Muscle layer of duodenum (tissue), 2 donors: ENCODE measurements at regions not wholly inside any gene's neighbourhood (a gene's known extent, or its start where the extent isn't known, plus 50 kb on each side); places are given as distances from the start of the nearest gene placed in this dataset.
"Not testable (repeated sequence)": the region's sequence is repeated elsewhere in the genome, so short reads cannot be mapped to it uniquely, and the experiment has no call there.

Experiments used
- H3K27ac ChIP-seq: one replicate; pipeline ENCODE4 v1.7.0; 2013; ENCODE audit warnings: mild to moderate bottlenecking, low read length
- H3K27me3 ChIP-seq: one replicate; pipeline ENCODE4 v1.7.0; 2013; ENCODE audit warnings: low read depth, mild to moderate bottlenecking, control low read depth, low read length
- H3K36me3 ChIP-seq, 2 donors: one replicate each; pipeline ENCODE4 v1.7.0; 2013; ENCODE audit warnings: low read length in 2 of 2, control low read depth in 1 of 2, mild to moderate bottlenecking in 1 of 2; ENCODE audit not compliant: insufficient read depth in 2 of 2, control insufficient read depth in 1 of 2
- H3K4me1 ChIP-seq, 2 donors: one replicate each; pipeline ENCODE4 v1.7.0; 2013; ENCODE audit warnings: low read length in 2 of 2, mild to moderate bottlenecking in 2 of 2, control low read depth in 1 of 2, moderate library complexity in 1 of 2; ENCODE audit not compliant: insufficient read depth in 2 of 2, control insufficient read depth in 1 of 2
- H3K4me3 ChIP-seq, 2 donors: one replicate each; pipeline ENCODE4 v1.7.0; 2013; ENCODE audit warnings: low read length in 2 of 2, low read depth in 1 of 2, mild to moderate bottlenecking in 1 of 2
- H3K9me3 ChIP-seq, 2 donors: one replicate each; pipeline ENCODE4 v1.7.0; 2013; ENCODE audit warnings: low read length in 2 of 2, control low read depth in 1 of 2, mild to moderate bottlenecking in 1 of 2; ENCODE audit not compliant: control insufficient read depth in 1 of 2
- donor health status: healthy.

GRCh38 chr14:43326501-43327407 lies 1180.3 kb downstream of the FSCB start:
- H3K36me3 ChIP-seq, H3K27me3 ChIP-seq, H3K4me1 ChIP-seq: not testable (repeated sequence)

GRCh38 chr14:43316427-43316826 lies 1190.7 kb downstream of the FSCB start:
- H3K27ac ChIP-seq: no peak overlapping the region
- H3K36me3 ChIP-seq: no peaks in the 10 kb centered on the region
- no peaks in the 10 kb centered on the region for H3K9me3 ChIP-seq
- H3K27me3 ChIP-seq: no peaks in the 10 kb centered on the region
- no peaks in the 10 kb centered on the region for H3K4me1 ChIP-seq
- no peak overlapping the region for H3K4me3 ChIP-seq

More at GRCh38 chr14:43326501-43327407, 1180.3 kb downstream of the FSCB start:
- H3K27ac ChIP-seq, H3K4me3 ChIP-seq, H3K9me3 ChIP-seq: not testable (repeated sequence)

GRCh38 chr14:43313719-43314118 lies 1193.4 kb downstream of the FSCB start:
- Histone ChIP-seq H3K4me1 (no peaks in the 10 kb centered on the region), H3K27me3 (no peaks in the 10 kb centered on the region), H3K36me3 (no peaks in the 10 kb centered on the region), H3K9me3 (no peaks in the 10 kb centered on the region), H3K27ac (no peak overlapping the region), H3K4me3 (no peak overlapping the region)

DNA sequence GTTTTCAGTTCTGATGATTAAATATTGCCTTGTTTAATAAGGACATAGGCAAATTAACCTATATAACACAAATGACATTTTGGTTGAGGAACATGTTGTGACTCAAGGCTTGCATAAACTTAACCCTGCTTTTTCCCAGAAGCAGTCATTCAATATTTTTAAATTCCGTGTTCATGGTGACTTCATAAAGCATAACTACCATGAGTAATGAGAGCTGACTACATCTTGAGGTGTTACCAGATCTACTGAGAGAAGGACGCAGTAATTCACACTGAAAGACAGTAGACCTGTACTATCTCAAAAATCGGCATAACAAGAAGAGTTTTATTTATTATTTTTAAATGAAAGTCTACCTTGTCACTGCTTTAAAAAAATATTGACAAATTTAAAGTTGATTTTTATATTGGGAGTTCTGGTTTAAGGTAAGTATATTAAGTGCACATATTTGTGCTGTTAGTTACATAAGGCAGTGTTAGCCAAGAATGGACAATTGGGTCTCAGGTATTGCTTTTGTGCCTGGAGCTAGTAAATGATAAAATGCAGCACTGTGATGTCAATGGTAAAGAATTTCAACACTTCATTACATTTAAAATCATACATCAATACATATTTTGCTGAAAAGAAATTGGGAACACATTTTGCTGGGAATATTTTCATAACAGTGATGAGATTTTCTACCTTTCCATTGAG lies 1198.5 kb downstream of the FSCB start:
- H3K36me3 ChIP-seq: no peaks in the 10 kb centered on the region

DNA sequence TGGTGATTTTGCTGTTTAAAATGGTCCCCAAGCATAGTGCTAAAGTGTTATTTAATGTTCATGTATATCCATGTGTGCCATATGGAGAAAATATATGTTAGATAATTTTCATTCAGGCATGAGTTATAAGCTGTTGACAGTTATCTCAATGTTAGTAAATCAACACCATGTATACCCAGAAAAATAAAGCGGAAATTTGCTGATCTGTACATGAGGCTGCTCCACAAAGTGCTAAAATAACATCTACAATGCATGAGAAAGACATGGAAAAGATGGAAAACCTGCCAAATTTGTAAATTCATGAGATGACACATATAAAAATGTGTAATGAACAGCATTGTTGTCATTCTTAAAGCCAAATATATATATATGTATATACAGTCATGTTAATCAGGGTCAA lies 1199.2 kb downstream of the FSCB start:
- no peak overlapping the region for H3K4me3 ChIP-seq
- no peaks in the 10 kb centered on the region for H3K4me1 ChIP-seq
- no peaks in the 10 kb centered on the region for H3K36me3 ChIP-seq
- H3K9me3 ChIP-seq: no peaks in the 10 kb centered on the region
- H3K27me3 ChIP-seq: no peaks in the 10 kb centered on the region
- H3K27ac ChIP-seq: no peak overlapping the region

More for the DNA sequence above, 1198.5 kb downstream of the FSCB start:
- Histone ChIP-seq H3K27me3 (no peaks in the 10 kb centered on the region), H3K4me1 (no peaks in the 10 kb centered on the region), H3K4me3 (no peak overlapping the region), H3K9me3 (no peaks in the 10 kb centered on the region), H3K27ac (no peak overlapping the region)

DNA sequence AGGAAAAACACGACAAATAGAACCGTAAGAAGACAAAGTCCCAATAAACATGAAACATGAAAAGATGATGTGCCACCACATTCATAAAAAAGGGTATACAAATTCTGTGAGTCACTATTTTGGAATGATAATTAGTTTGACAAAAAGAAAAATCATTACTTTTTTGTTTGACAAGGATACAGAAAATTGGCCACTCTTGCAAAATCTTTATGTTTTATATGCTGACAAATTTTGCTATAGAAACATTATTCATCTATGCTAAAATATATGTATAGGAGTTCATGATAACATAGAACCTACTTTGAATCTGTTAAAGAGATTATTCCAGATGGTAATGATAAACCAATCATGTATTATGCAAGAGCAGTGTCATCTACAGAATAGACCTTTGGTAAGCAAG lies 1201.0 kb downstream of the FSCB start:
- Histone ChIP-seq H3K9me3 (no peaks in the 10 kb centered on the region), H3K4me1 (no peaks in the 10 kb centered on the region), H3K27ac (no peak overlapping the region), H3K4me3 (no peak overlapping the region), H3K36me3 (no peaks in the 10 kb centered on the region), H3K27me3 (no peaks in the 10 kb centered on the region)

- Histone ChIP-seq H3K27me3 (no peaks in the 10 kb centered on the region), H3K9me3 (no peaks in the 10 kb centered on the region), H3K4me1 (no peaks in the 10 kb centered on the region), H3K36me3 (no peaks in the 10 kb centered on the region), H3K27ac (no peak overlapping the region), H3K4me3 (no peak overlapping the region)
Measured at GRCh38 chr14:43297794-43298193, 1209.3 kb downstream of the FSCB start.

DNA sequence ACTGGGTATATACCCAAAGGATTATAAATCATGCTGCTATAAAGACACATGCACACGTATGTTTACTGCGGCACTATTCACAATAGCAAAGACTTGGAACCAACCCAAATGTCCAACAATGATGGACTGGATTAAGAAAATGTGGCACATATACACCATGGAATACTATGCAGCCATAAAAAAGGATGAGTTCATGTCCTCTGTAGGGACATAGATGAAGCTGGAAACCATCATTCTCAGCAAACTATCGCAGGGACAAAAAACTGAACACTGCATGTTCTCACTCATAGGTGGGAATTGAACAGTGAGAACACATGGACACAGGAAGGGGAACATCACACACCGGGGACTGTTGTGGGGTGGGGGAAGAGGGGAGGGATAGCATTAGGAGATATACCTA lies 1211.0 kb downstream of the FSCB start:
- H3K27me3 ChIP-seq, H3K4me3 ChIP-seq, H3K4me1 ChIP-seq, H3K36me3 ChIP-seq, H3K27ac ChIP-seq, H3K9me3 ChIP-seq: not testable (repeated sequence)

DNA sequence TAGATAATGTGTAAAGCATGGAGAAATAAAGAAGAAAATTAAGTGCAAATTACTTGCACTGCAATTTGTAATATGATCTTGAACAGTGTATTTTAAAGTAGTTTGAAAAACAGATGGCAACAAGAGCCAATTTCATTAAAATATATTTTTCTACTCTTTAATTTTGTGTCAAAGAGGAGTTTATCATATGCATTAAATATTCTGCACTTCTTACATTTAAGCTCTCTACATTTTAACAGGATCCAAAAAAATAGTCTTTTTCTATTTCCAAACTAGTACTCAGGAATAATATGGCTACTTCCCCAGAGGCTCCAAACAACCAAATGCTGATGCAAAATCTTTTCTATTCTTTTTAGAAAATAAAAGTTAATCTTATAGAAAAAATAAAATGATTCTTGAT lies 1221.5 kb downstream of the FSCB start:
- no peaks in the 10 kb centered on the region for H3K4me1 ChIP-seq
- H3K27me3 ChIP-seq: no peaks in the 10 kb centered on the region
- H3K4me3 ChIP-seq: no peak overlapping the region
- H3K27ac ChIP-seq: no peak overlapping the region
- H3K36me3 ChIP-seq: no peaks in the 10 kb centered on the region
- no peaks in the 10 kb centered on the region for H3K9me3 ChIP-seq

DNA sequence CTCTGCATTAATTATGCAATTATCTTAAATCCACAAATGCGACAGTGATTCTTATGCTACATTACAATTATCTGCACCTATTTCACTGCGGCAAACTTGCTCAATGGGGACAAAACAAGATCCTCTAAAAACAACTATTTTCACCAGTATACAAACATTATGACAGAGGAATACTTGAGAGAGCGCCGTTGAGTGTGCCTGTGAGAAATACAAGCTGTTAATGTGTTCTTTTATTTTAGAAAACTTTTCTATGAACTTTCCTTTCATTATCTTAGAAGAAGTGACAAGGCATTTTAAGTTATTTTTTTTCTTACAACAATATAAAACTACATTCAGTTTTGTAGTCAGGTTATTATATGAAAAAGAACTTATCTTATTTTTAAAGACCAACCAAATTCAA lies 1247.0 kb downstream of the FSCB start:
- Histone ChIP-seq H3K27me3 (no peaks in the 10 kb centered on the region), H3K4me1 (no peaks in the 10 kb centered on the region), H3K27ac (no peak overlapping the region), H3K9me3 (no peaks in the 10 kb centered on the region), H3K36me3 (no peaks in the 10 kb centered on the region), H3K4me3 (no peak overlapping the region)

DNA sequence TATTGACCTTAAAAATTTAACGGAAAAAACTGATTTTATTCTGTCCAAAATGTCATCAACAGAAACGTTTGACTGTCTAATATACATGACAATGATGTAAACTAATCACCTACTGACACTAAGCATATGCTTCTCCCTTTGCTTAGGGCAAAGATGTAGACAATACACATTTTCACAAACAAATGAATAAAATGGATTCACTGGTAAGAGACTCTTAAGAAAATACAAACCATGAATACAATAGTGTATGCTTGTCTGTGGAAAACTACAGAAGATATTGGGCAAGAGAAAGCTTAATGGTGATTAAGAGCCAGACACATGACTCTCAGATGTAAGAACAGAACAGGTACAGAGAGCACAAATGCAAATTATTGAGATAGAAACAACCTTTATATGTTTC lies 1248.7 kb downstream of the FSCB start:
- Histone ChIP-seq H3K4me1 (no peaks in the 10 kb centered on the region), H3K9me3 (no peaks in the 10 kb centered on the region), H3K27me3 (no peaks in the 10 kb centered on the region), H3K36me3 (no peaks in the 10 kb centered on the region), H3K4me3 (no peak overlapping the region), H3K27ac (no peak overlapping the region)
